SK-N-SH (cell line): ENCODE measurements at regions not wholly inside any gene's neighbourhood (a gene's known extent, or its start where the extent isn't known, plus 50 kb on each side); places are given as distances from the start of the nearest gene placed in this dataset.

Experiments
- CTCF ChIA-PET: fragments of 300-600, 350-600 bp; formaldehyde crosslinking; extraction: SDS; loops from one replicate; lab custom pipeline; 2021; lab: Yijun Ruan, JAX
- POLR2A ChIA-PET: fragments of 350-600 bp; sonication (Branson Sonifier 250); formaldehyde crosslinking; extraction: SDS; loops from one replicate; lab custom pipeline; 2020; ENCODE audit warnings: antibody characterized with exemption, inconsistent platforms; lab: Yijun Ruan, JAX
- DNase-seq: peaks from one replicate; pipeline ENCODE4 v3.0.0; 2012
- H2AFZ ChIP-seq: fragments of 200-600 bp; sonication (generic); 2 replicates; pipeline ENCODE4 v1.8.1; 2016; ENCODE audit warnings: antibody characterized with exemption, mild to moderate bottlenecking, low read depth
- H3F3A ChIP-seq: fragments of 200-600 bp; sonication (generic); replicated peaks from 2 replicates; pipeline ENCODE3; 2016; ENCODE audit warnings: antibody characterized with exemption, mild to moderate bottlenecking; ENCODE audit not compliant: insufficient read depth
- H3K27ac ChIP-seq, 2 experiments: fragments of 200-500 bp in 1 of 2; fragments of 200-600 bp in 1 of 2; sonication (Bioruptor generic) in 1 of 2; sonication (generic), shearing (Covaris generic) in 1 of 2; 2 replicates each; pipeline versions ENCODE4 v1.5.1 to v1.6.1; 2014 to 2016; ENCODE audit warnings: low read depth in 2 of 2, inconsistent platforms in 1 of 2, low read length in 1 of 2, mild to moderate bottlenecking in 1 of 2, mixed read lengths in 1 of 2
- H3K27me3 ChIP-seq: fragments of 200-600 bp; sonication (generic), shearing (Covaris generic); 2 replicates; pipeline ENCODE4 v1.6.1; 2016; ENCODE audit warnings: mixed run types; ENCODE audit not compliant: insufficient read depth
- H3K36me3 ChIP-seq, 2 experiments: fragments of 200-500 bp in 1 of 2; fragments of 200-600 bp in 1 of 2; sonication (Bioruptor generic) in 1 of 2; sonication (generic) in 1 of 2; replicated peaks in 1 of 2; 2 replicates each; pipeline versions ENCODE3 to v1.5.1; 2014 to 2016; ENCODE audit warnings: low read length in 1 of 2, mild to moderate bottlenecking in 1 of 2; ENCODE audit not compliant: insufficient read depth in 2 of 2, control insufficient read depth in 1 of 2
- H3K4me1 ChIP-seq, 2 experiments: fragments of 200-500 bp in 1 of 2; fragments of 200-600 bp in 1 of 2; sonication (Bioruptor generic) in 1 of 2; sonication (generic), shearing (Covaris generic) in 1 of 2; 2 replicates each; pipeline versions ENCODE4 v1.5.1 to v1.6.1; 2014 to 2016; ENCODE audit warnings: low read depth in 1 of 2, low read length in 1 of 2, mixed run types in 1 of 2; ENCODE audit not compliant: insufficient read depth in 2 of 2, control insufficient read depth in 1 of 2
- H3K4me2 ChIP-seq: fragments of 200-600 bp; sonication (generic), shearing (Covaris generic); 2 replicates; pipeline ENCODE4 v1.6.1; 2017; ENCODE audit warnings: mixed run types
- H3K4me3 ChIP-seq, 2 experiments: fragments of 200-500 bp in 1 of 2; fragments of 200-600 bp in 1 of 2; sonication (Bioruptor generic) in 1 of 2; sonication (generic), shearing (Covaris generic) in 1 of 2; 2 replicates each; pipeline versions ENCODE4 v1.5.1 to v1.8.1; 2014 to 2016; ENCODE audit warnings: low read depth in 2 of 2, inconsistent platforms in 1 of 2, low read length in 1 of 2, mild to moderate bottlenecking in 1 of 2, mixed read lengths in 1 of 2, moderate library complexity in 1 of 2
- H3K79me2 ChIP-seq: fragments of 200-600 bp; sonication (generic); 2 replicates; pipeline ENCODE4 v1.8.1; 2017; ENCODE audit warnings: mild to moderate bottlenecking; ENCODE audit not compliant: insufficient read depth
- H3K9ac ChIP-seq: fragments of 200-600 bp; sonication (generic); 2 replicates; pipeline ENCODE4 v1.6.1; 2017; ENCODE audit warnings: mixed run types
- H3K9me2 ChIP-seq: fragments of 200-600 bp; sonication (generic); 2 replicates; pipeline ENCODE4 v1.6.1; 2017; ENCODE audit warnings: mixed run types
- H3K9me3 ChIP-seq: fragments of 200-600 bp; sonication (generic); 2 replicates; pipeline ENCODE4 v1.6.1; 2017; ENCODE audit warnings: mixed run types, mild to moderate bottlenecking, moderate library complexity
- H4K20me1 ChIP-seq: fragments of 200-600 bp; sonication (generic); 2 replicates; pipeline ENCODE4 v1.6.1; 2017; ENCODE audit warnings: mild to moderate bottlenecking, mixed run types; ENCODE audit not compliant: insufficient read depth
- ELF1 ChIP-seq: IDR thresholded peaks from 2 replicates; pipeline ENCODE4 v1.4.0; 2012
- EZH2phosphoT487 ChIP-seq: fragments of 200-600 bp; sonication (generic); IDR thresholded peaks from 2 replicates; pipeline ENCODE4 v1.6.1; 2017; ENCODE audit warnings: low read depth, mixed run types, mild to moderate bottlenecking, antibody characterized with exemption, moderate library complexity, borderline replicate concordance
- FOSL2 ChIP-seq: IDR thresholded peaks from 2 replicates; pipeline ENCODE4 v1.4.0; 2012; ENCODE audit warnings: low read depth, mild to moderate bottlenecking, moderate library complexity, borderline replicate concordance
- FOXJ3 ChIP-seq: sonication (generic); formaldehyde crosslinking; IDR thresholded peaks from 2 replicates; pipeline ENCODE4 v1.5.1; 2020; ENCODE audit warnings: mild to moderate bottlenecking, missing genetic modification reagents
- FOXM1 ChIP-seq: IDR thresholded peaks from 2 replicates; pipeline ENCODE4 v1.4.0; 2012; ENCODE audit warnings: low read depth, mild to moderate bottlenecking
- GABPA ChIP-seq: IDR thresholded peaks from 2 replicates; pipeline ENCODE4 v1.4.0; 2012; ENCODE audit warnings: low read depth, mild to moderate bottlenecking
- GATA2 ChIP-seq: sonication (generic); formaldehyde crosslinking; IDR thresholded peaks from 2 replicates; pipeline ENCODE4 v1.5.0; 2020; ENCODE audit warnings: mild to moderate bottlenecking, missing genetic modification reagents
- MEF2A ChIP-seq: IDR thresholded peaks from 2 replicates; pipeline ENCODE4 v1.4.0; 2012; ENCODE audit warnings: low read depth, borderline replicate concordance
- MXI1 ChIP-seq: IDR thresholded peaks from 2 replicates; pipeline ENCODE4 v1.6.1; 2012; ENCODE audit warnings: mild to moderate bottlenecking, low read depth, low read length, improper control_type of control experiment
- NFIC ChIP-seq: IDR thresholded peaks from 2 replicates; pipeline ENCODE4 v1.4.0; 2012; ENCODE audit warnings: borderline replicate concordance
- NRF1 ChIP-seq: IDR thresholded peaks from 2 replicates; pipeline ENCODE4 v1.6.1; 2012; ENCODE audit warnings: low read depth, mild to moderate bottlenecking, low read length
- POLR2AphosphoS5 ChIP-seq: IDR thresholded peaks from 2 replicates; pipeline ENCODE4 v1.6.1; 2012; ENCODE audit warnings: low read depth, low read length
- RAD21 ChIP-seq: IDR thresholded peaks from 2 replicates; pipeline ENCODE4 v1.6.1; 2012; ENCODE audit warnings: mild to moderate bottlenecking, low read length
- RCOR1 ChIP-seq: fragments of 150-350 bp; IDR thresholded peaks from 2 replicates; pipeline ENCODE4 v1.6.1; 2017; ENCODE audit warnings: antibody characterized with exemption, low read length
- RFX5 ChIP-seq: IDR thresholded peaks from 2 replicates; pipeline ENCODE4 v1.6.1; 2012; ENCODE audit warnings: mild to moderate bottlenecking, improper control_type of control experiment, low read length
- RXRA ChIP-seq: IDR thresholded peaks from 2 replicates; pipeline ENCODE4 v1.4.0; 2012; ENCODE audit warnings: low read depth, mild to moderate bottlenecking, borderline replicate concordance
- TAF1 ChIP-seq: IDR thresholded peaks from 2 replicates; pipeline ENCODE4 v1.6.1; 2012; ENCODE audit warnings: low read depth, mild to moderate bottlenecking, low read length, moderate library complexity, borderline replicate concordance
- TEAD4 ChIP-seq: IDR thresholded peaks from 2 replicates; pipeline ENCODE4 v1.4.0; 2012; ENCODE audit warnings: mild to moderate bottlenecking, borderline replicate concordance; ENCODE audit not compliant: insufficient read depth
- YY1 ChIP-seq: IDR thresholded peaks from 2 replicates; pipeline ENCODE4 v1.4.0; 2012; ENCODE audit warnings: low read depth, mild to moderate bottlenecking
- WGBS: methylation state at CpG from one replicate; pipeline ENCODE4 v1.1.6; 2017; ENCODE audit warnings: low lambda C conversion rate; 5-methylcytosine and 5-hydroxymethylcytosine counted together
- TF ChIP-seq, protein P1 (sequence below): fragments of 200-600 bp; sonication (generic); IDR thresholded peaks from 2 replicates; pipeline ENCODE4 v1.6.1; 2017; ENCODE audit warnings: antibody characterized with exemption, mild to moderate bottlenecking, moderate library complexity
- TF ChIP-seq, protein P2 (sequence below): IDR thresholded peaks from 2 replicates; pipeline ENCODE4 v1.4.0; 2012; ENCODE audit warnings: low read depth, borderline replicate concordance
- TF ChIP-seq, protein P3 (sequence below): IDR thresholded peaks from 2 replicates; pipeline ENCODE4 v1.4.0; 2012; ENCODE audit warnings: low read depth
- TF ChIP-seq, protein P4 (sequence below): IDR thresholded peaks from 2 replicates; pipeline ENCODE4; 2012
- TF ChIP-seq, protein P5 (sequence below): fragments of 150-350 bp; IDR thresholded peaks from 2 replicates; pipeline ENCODE4 v1.6.1; 2016; ENCODE audit warnings: mild to moderate bottlenecking, low read depth, low read length

DNA sequence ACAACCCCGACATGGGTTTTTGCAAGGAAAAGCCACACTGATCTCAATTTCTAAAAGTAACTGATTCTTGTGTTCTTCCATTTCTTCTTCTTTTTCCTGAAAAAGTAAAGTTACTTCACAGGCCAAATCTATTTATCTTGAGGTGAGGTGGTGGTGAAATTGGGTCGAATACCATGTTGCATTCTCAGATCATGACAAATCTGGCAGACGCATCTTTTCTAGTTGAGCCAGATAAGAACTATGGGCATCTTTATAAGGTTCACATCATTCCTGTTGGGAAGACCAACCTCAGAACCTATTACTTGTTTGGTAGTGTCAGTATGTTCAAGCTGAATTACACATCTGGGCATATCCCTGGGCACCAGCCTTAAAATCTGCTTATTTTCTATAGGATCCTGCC, 78.6 kb upstream of the USP25 start:
- POLR2A ChIA-PET, result no interaction called here
- Histone ChIP-seq H3K27me3 (no peaks in the 10 kb centered on the region), H3K4me1 (peaks cover 0 to 10% of the 10 kb centered on the region in 2 experiments; a peak in 2 of 4 replicates), H3K9me2 (no peaks in the 10 kb centered on the region), H3F3A (no peaks in the 10 kb centered on the region), H3K36me3 (no peaks in the 10 kb centered on the region), H3K9ac (no peak overlapping the region), H4K20me1 (no peaks in the 10 kb centered on the region), H3K9me3 (no peaks in the 10 kb centered on the region), H3K4me3 (no peak overlapping the region), H3K79me2 (no peaks in the 10 kb centered on the region), H3K4me2 (no peak overlapping the region), H2AFZ (no peak overlapping the region), H3K27ac (no peak overlapping the region)
- CTCF ChIA-PET, result no interaction called here
- DNase-seq, result no peak
- no peak for TF ChIP-seq RCOR1
- no peak for TF ChIP-seq RFX5
- TF ChIP-seq, protein P1, sequence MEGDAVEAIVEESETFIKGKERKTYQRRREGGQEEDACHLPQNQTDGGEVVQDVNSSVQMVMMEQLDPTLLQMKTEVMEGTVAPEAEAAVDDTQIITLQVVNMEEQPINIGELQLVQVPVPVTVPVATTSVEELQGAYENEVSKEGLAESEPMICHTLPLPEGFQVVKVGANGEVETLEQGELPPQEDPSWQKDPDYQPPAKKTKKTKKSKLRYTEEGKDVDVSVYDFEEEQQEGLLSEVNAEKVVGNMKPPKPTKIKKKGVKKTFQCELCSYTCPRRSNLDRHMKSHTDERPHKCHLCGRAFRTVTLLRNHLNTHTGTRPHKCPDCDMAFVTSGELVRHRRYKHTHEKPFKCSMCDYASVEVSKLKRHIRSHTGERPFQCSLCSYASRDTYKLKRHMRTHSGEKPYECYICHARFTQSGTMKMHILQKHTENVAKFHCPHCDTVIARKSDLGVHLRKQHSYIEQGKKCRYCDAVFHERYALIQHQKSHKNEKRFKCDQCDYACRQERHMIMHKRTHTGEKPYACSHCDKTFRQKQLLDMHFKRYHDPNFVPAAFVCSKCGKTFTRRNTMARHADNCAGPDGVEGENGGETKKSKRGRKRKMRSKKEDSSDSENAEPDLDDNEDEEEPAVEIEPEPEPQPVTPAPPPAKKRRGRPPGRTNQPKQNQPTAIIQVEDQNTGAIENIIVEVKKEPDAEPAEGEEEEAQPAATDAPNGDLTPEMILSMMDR, result no peak
- no peak for TF ChIP-seq FOXJ3 (CRISPR knock-in tag)
- TF ChIP-seq FOXM1, result no peak
- TF ChIP-seq GATA2 (CRISPR knock-in tag), result no peak
- TF ChIP-seq, protein P2, sequence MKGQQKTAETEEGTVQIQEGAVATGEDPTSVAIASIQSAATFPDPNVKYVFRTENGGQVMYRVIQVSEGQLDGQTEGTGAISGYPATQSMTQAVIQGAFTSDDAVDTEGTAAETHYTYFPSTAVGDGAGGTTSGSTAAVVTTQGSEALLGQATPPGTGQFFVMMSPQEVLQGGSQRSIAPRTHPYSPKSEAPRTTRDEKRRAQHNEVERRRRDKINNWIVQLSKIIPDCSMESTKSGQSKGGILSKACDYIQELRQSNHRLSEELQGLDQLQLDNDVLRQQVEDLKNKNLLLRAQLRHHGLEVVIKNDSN, result no peak
- no peak for TF ChIP-seq MEF2A
- no peak for TF ChIP-seq TEAD4
- TF ChIP-seq GABPA, result no peak
- TF ChIP-seq EZH2phosphoT487, result no peak
- no peak for TF ChIP-seq ELF1
- 44% methylated on average over 3 of the region's 3 CpGs for WGBS

DNA sequence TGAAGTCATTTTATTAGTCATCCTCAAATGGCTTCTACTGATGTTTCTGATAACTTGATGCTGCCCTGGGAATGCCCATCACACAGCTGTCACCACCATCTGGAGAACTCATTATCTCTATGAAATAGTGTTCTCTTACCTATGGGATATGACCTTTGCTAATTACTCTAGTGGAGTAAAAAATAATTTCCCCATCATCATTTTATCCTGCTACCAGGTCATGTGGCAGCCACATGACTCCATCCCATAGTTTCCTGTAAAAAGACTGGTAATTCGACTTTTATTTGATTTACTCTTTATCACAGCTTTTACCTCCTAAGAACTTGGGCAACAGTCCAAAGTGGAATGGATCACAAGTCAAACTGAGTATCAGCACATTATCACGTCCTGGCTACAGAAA, 76.1 kb upstream of the USP25 start:
- no peak overlapping the region for H3K9ac ChIP-seq
- CTCF ChIA-PET, result no interaction called here
- H3K36me3 ChIP-seq, result no peaks in the 10 kb centered on the region
- no peak overlapping the region for H3K4me3 ChIP-seq
- peaks cover 0 to 10% of the 10 kb centered on the region in 2 experiments; a peak in 2 of 4 replicates for H3K4me1 ChIP-seq
- DNase-seq, result peak; percentile 61
- H4K20me1 ChIP-seq, result no peaks in the 10 kb centered on the region
- peak overlapping the region in 1 of 2 experiments; percentile 73; a peak in 2 of 4 replicates for H3K27ac ChIP-seq
- POLR2A ChIA-PET, result no interaction called here
- H3K9me2 ChIP-seq, result no peaks in the 10 kb centered on the region
- H3K9me3 ChIP-seq, result no peaks in the 10 kb centered on the region
- H3K27me3 ChIP-seq, result no peaks in the 10 kb centered on the region
- WGBS, result 8% methylated on average over 2 of the region's 2 CpGs
- no peak overlapping the region for H3K4me2 ChIP-seq
- no peaks in the 10 kb centered on the region for H3F3A ChIP-seq
- H2AFZ ChIP-seq, result no peak overlapping the region
- H3K79me2 ChIP-seq, result no peaks in the 10 kb centered on the region
- TF ChIP-seq EZH2phosphoT487 (no peak), NFIC (no peak), RXRA (no peak), TAF1 (no peak), RAD21 (no peak), YY1 (no peak), FOXJ3 (CRISPR knock-in tag) (no peak), POLR2AphosphoS5 (no peak), MXI1 (no peak), MEF2A (no peak), NRF1 (no peak), FOSL2 (no peak)
- TF ChIP-seq, protein P3, sequence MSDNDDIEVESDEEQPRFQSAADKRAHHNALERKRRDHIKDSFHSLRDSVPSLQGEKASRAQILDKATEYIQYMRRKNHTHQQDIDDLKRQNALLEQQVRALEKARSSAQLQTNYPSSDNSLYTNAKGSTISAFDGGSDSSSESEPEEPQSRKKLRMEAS, result no peak
- TF ChIP-seq, protein P4, sequence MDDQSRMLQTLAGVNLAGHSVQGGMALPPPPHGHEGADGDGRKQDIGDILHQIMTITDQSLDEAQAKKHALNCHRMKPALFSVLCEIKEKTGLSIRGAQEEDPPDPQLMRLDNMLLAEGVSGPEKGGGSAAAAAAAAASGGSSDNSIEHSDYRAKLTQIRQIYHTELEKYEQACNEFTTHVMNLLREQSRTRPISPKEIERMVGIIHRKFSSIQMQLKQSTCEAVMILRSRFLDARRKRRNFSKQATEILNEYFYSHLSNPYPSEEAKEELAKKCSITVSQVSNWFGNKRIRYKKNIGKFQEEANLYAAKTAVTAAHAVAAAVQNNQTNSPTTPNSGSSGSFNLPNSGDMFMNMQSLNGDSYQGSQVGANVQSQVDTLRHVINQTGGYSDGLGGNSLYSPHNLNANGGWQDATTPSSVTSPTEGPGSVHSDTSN, result no peak
- TF ChIP-seq, protein P5, sequence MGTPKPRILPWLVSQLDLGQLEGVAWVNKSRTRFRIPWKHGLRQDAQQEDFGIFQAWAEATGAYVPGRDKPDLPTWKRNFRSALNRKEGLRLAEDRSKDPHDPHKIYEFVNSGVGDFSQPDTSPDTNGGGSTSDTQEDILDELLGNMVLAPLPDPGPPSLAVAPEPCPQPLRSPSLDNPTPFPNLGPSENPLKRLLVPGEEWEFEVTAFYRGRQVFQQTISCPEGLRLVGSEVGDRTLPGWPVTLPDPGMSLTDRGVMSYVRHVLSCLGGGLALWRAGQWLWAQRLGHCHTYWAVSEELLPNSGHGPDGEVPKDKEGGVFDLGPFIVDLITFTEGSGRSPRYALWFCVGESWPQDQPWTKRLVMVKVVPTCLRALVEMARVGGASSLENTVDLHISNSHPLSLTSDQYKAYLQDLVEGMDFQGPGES, result no peak
